Adrenal gland (tissue), 9 donors: ENCODE measurements at regions not wholly inside any gene's neighbourhood (a gene's known extent, or its start where the extent isn't known, plus 50 kb on each side); places are given as distances from the start of the nearest gene placed in this dataset.

Experiments
- DNase-seq, 7 donors: peaks; one replicate each; pipeline ENCODE4 v3.0.0-alpha.2; 2019 to 2020
- H3K27ac ChIP-seq, 5 donors: fragments of 200-600 bp; sonication (generic) in 4 of 5; 1 replicate in 3 of 5; 2 replicates in 2 of 5; pipeline versions ENCODE4 v1.5.1 to v1.8.0; 2016 to 2020; ENCODE audit warnings: mild to moderate bottlenecking in 1 of 5
- H3K27me3 ChIP-seq: fragments of 200-600 bp; 2 replicates; pipeline ENCODE4 v1.8.0; 2021
- H3K36me3 ChIP-seq, 2 donors: fragments of 200-600 bp; replicated peaks in 1 of 2; 1 replicate in 1 of 2; 2 replicates in 1 of 2; pipeline versions ENCODE4 v1.5.1 to v1.8.0; 2018 to 2022
- H3K4me1 ChIP-seq, 2 donors: fragments of 200-600 bp; replicated peaks in 1 of 2; 1 replicate in 1 of 2; 2 replicates in 1 of 2; pipeline versions ENCODE4 v1.5.1 to v1.8.0; 2018 to 2021
- H3K4me3 ChIP-seq, 4 donors: fragments of 200-600 bp; sonication (generic) in 3 of 4; one replicate each; pipeline ENCODE4 v1.5.1; 2016 to 2018
- H3K9me3 ChIP-seq, 3 donors: fragments of 200-600 bp; sonication (generic) in 1 of 3; replicated peaks in 1 of 3; 1 replicate in 2 of 3; 2 replicates in 1 of 3; pipeline versions ENCODE4 v1.5.1 to v1.8.0; 2016 to 2021
- CTCF ChIP-seq, 6 experiments: fragments of 450-650 bp in 4 of 6; fragments of 200-600 bp in 2 of 6; sonication (generic) in 1 of 6; IDR thresholded peaks; 1 replicate in 5 of 6; 2 replicates in 1 of 6; pipeline versions ENCODE4 v1.5.1 to v1.8.0; 2016 to 2021; ENCODE audit warnings: antibody characterized with exemption in 6 of 6, mild to moderate bottlenecking in 2 of 6, moderate library complexity in 1 of 6
- POLR2A ChIP-seq, 2 donors: fragments of 450-650 bp; IDR thresholded peaks; one replicate each; pipeline ENCODE4 v1.6.1; 2017; ENCODE audit warnings: antibody characterized with exemption in 2 of 2, mild to moderate bottlenecking in 2 of 2, moderate library complexity in 1 of 2
- WGBS, 4 donors: extraction: QIAGEN DNeasy Blood & Tissue Kit in 2 of 4; methylation state at CpG; one replicate each; pipeline versions ENCODE4 v1.1.5 to v1.1.7; 2013 to 2017; 5-methylcytosine and 5-hydroxymethylcytosine counted together
- intact Hi-C, 2 donors: fragments of 100-400 bp; cut with DNase I; formaldehyde crosslinking; loops; one replicate each; pipeline versions ENCODE4 v1.14.1 to v1.15.0; 2022 to 2023
- donor health status: healthy with polysubstance abuse.
- donor health status: Bipolar disorder and iron deficiency.
- donor health status: DM: yes; HTN: yes; CAD: no.
- donor health status: DM: no; HTN: no; CAD: no.
- donor health status: DM: no; HTN: no; CAD: no.

- no peaks in the 10 kb centered on the region for H3K4me1 ChIP-seq
- H3K4me3 ChIP-seq, result no peak overlapping the region
- no peaks in the 10 kb centered on the region for H3K36me3 ChIP-seq
- H3K9me3 ChIP-seq, result no peaks in the 10 kb centered on the region
- 58 to 79% (median 62%) methylated on average over 5 of the region's 5 CpGs for WGBS, 4 donors
- intact Hi-C loops, result no loop called here
- no peaks in the 10 kb centered on the region for H3K27me3 ChIP-seq
- no peak overlapping the region for H3K27ac ChIP-seq
- DNase-seq, result no peak
- TF ChIP-seq POLR2A (IDR thresholded peaks at IDR 0.05) (no peak), CTCF (IDR thresholded peaks at IDR 0.05) (no peak)
Observed at GRCh38 chr2:17270894-17271293, 247.3 kb downstream of the RAD51AP2 start.

GRCh38 chr2:17263570-17263968 is 254.7 kb downstream of the RAD51AP2 start:
- Histone ChIP-seq H3K27ac (no peak overlapping the region), H3K4me3 (no peak overlapping the region), H3K4me1 (no peaks in the 10 kb centered on the region), H3K36me3 (no peaks in the 10 kb centered on the region), H3K27me3 (no peaks in the 10 kb centered on the region), H3K9me3 (no peaks in the 10 kb centered on the region)
- DNase-seq, result no peak
- intact Hi-C loops, result no loop called here
- WGBS, 4 donors, result 46 to 66% (median 54%) methylated on average over 2 of the region's 2 CpGs
- no peak for TF ChIP-seq POLR2A (IDR thresholded peaks at IDR 0.05)
- no peak for TF ChIP-seq CTCF (IDR thresholded peaks at IDR 0.05)

GRCh38 chr2:17262854-17263569 is 255.2 kb downstream of the RAD51AP2 start:
- no peak for DNase-seq
- intact Hi-C loops, result no loop called here
- Histone ChIP-seq H3K27me3 (no peaks in the 10 kb centered on the region), H3K36me3 (no peaks in the 10 kb centered on the region), H3K27ac (no peak overlapping the region), H3K9me3 (no peaks in the 10 kb centered on the region), H3K4me3 (no peak overlapping the region), H3K4me1 (no peaks in the 10 kb centered on the region)
- WGBS, 4 donors, result 82 to 89% (median 86%) methylated on average over 2 of the region's 2 CpGs
- TF ChIP-seq CTCF (IDR thresholded peaks at IDR 0.05) (no peak), POLR2A (IDR thresholded peaks at IDR 0.05) (no peak)

GRCh38 chr2:17259613-17260012 is 258.6 kb downstream of the RAD51AP2 start:
- intact Hi-C loops, result no loop called here
- 80 to 88% (median 84%) methylated on average over 4 of the region's 4 CpGs for WGBS, 4 donors
- H3K4me1 ChIP-seq, result no peaks in the 10 kb centered on the region

More at GRCh38 chr2:17259613-17260012, 258.6 kb downstream of the RAD51AP2 start:
- no peaks in the 10 kb centered on the region for H3K9me3 ChIP-seq
- H3K27ac ChIP-seq, result no peak overlapping the region
- no peak for DNase-seq
- no peak overlapping the region for H3K4me3 ChIP-seq
- TF ChIP-seq POLR2A (IDR thresholded peaks at IDR 0.05), result no peak
- no peak for TF ChIP-seq CTCF (IDR thresholded peaks at IDR 0.05)
- no peaks in the 10 kb centered on the region for H3K27me3 ChIP-seq
- no peaks in the 10 kb centered on the region for H3K36me3 ChIP-seq
